COLO668 (cell line): ENCODE measurements at regions not wholly inside any gene's neighbourhood (a gene's known extent, or its start where the extent isn't known, plus 50 kb on each side); places are given as distances from the start of the nearest gene placed in this dataset.
"Not testable (repeated sequence)": the region's sequence is repeated elsewhere in the genome, so short reads cannot be mapped to it uniquely, and the experiment has no call there.

Experiments
- DNase-seq: peaks from one replicate; lab custom pipeline; 2025; ENCODE audit not compliant: unreplicated experiment; lab: John Stamatoyannopoulos, UW

GRCh38 chr2:89831641-89832498 lies 1140.4 kb downstream of the RPIA start:
- no peak for DNase-seq

- DNase-seq = no peak
Measured at GRCh38 chr2:89833116-89833779, 1141.8 kb downstream of the RPIA start.

- DNase-seq = no peak
Measured at GRCh38 chr2:89833780-89834117, 1142.3 kb downstream of the RPIA start.

- no peak for DNase-seq
Measured at GRCh38 chr2:89834306-89834705, 1142.8 kb downstream of the RPIA start.

GRCh38 chr2:89836326-89836725 lies 1144.9 kb downstream of the RPIA start:
- DNase-seq = not testable (repeated sequence)

GRCh38 chr2:89837962-89838625 lies 1146.6 kb downstream of the RPIA start:
- no peak for DNase-seq

- DNase-seq = not testable (repeated sequence)
Measured at GRCh38 chr2:89840175-89840574, 1148.7 kb downstream of the RPIA start.

GRCh38 chr2:89840781-89841475 lies 1149.5 kb downstream of the RPIA start:
- not testable (repeated sequence) for DNase-seq

- DNase-seq = no peak
Measured at GRCh38 chr2:89841476-89841840, 1150.0 kb downstream of the RPIA start.

- DNase-seq = no peak
Measured at GRCh38 chr2:89842180-89842908, 1150.9 kb downstream of the RPIA start.

GRCh38 chr2:89844221-89844943 lies 1152.9 kb downstream of the RPIA start:
- no peak for DNase-seq

- DNase-seq = no peak
Measured at GRCh38 chr2:89845532-89845931, 1154.1 kb downstream of the RPIA start.

- DNase-seq = no peak
Measured at GRCh38 chr2:89848114-89848513, 1156.6 kb downstream of the RPIA start.

- no peak for DNase-seq
Measured at GRCh38 chr2:89848763-89849368, 1157.4 kb downstream of the RPIA start.

- DNase-seq = no peak
Measured at GRCh38 chr2:89849731-89850130, 1158.3 kb downstream of the RPIA start.

GRCh38 chr2:89850481-89850880 lies 1159.0 kb downstream of the RPIA start:
- no peak for DNase-seq

- no peak for DNase-seq
Measured at GRCh38 chr2:89850881-89851582, 1159.6 kb downstream of the RPIA start.

GRCh38 chr2:89851583-89851905 lies 1160.1 kb downstream of the RPIA start:
- DNase-seq = no peak

- DNase-seq = not testable (repeated sequence)
Measured at GRCh38 chr2:89853427-89853826, 1162.0 kb downstream of the RPIA start.
